ENCODE measurements at regions not wholly inside any gene's neighbourhood (a gene's known extent, or its start where the extent isn't known, plus 50 kb on each side); places are given as distances from the start of the nearest gene placed in this dataset.
"Not testable (repeated sequence)": the region's sequence is repeated elsewhere in the genome, so short reads cannot be mapped to it uniquely, and the experiment has no call there.

DNA sequence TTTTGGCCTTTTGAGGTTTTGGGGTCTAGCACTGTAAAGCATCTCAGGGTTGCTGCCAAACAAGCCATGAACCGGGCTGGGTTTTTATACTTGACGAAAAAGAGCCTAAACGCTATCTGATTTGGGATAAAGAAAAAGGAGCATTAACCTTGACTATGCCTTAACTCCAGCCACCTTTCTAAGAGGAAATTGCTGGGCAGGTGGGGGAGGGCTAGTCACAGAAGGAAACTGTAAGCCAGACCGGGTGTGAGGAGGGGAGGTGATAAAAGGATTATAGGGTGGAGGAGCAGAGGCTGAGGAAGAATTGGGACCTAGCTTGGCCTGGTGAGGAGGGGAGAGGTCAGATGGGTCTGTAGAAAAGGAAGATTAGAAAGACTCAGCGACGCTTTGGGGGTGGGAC is 335.2 kb upstream of the HTR1E start:
- not testable (repeated sequence) for DNase-seq

DNA sequence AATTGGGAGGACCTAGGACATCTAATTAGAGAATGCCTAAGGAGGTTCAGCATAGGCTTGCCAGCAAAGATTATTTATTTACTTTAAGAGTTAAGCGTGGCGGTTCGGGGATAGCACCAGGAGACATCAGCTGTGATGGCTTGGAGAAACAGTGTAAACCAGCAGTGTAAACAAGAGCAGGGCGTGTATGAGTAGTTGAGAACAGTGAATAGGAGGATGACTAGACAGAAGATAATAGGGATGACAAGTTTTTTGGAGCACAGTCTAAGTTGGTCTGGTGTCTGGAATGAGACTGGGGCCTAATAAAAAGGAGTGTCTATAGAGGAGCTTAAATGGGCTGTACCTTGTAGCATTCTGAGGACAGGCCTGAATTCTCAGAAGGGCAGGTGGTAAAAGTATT is 338.4 kb upstream of the HTR1E start:
- DNase-seq = not testable (repeated sequence)

DNA sequence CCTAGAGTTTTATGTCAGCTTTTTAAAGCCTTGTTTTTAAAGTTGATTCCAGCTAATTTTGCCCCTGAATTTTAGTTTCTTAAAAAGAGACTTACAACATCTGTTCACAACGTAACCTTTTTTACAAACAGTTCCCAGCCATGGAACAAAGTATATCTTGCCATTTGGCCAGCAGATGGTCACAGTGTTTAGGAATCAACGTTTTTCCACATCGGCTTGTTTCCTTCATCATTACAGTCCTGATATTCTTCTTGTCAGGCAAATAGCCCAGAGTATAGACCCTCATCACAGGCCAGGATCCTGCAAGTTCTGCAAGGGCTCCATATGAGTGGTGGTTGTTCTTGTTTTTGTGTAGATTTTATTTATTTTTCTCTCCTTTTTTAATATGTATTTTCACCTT is 341.7 kb upstream of the HTR1E start:
- no peak for DNase-seq

GRCh38 chr6:86586195-86586594 is 351.1 kb upstream of the HTR1E start:
- no peak for DNase-seq

- no peak for DNase-seq
These were observed 355.5 kb upstream of the HTR1E start for GRCh38 chr6:86581833-86582232.

- DNase-seq = no peak
These were observed 374.1 kb upstream of the HTR1E start for GRCh38 chr6:86563197-86563596.

- DNase-seq = no peak
These were observed 379.0 kb upstream of the HTR1E start for GRCh38 chr6:86558318-86558717.

- DNase-seq = no peak
These were observed 400.0 kb upstream of the HTR1E start for GRCh38 chr6:86537292-86537861.

- DNase-seq = no peak
These were observed 401.2 kb upstream of the HTR1E start for GRCh38 chr6:86536121-86536520.

DNA sequence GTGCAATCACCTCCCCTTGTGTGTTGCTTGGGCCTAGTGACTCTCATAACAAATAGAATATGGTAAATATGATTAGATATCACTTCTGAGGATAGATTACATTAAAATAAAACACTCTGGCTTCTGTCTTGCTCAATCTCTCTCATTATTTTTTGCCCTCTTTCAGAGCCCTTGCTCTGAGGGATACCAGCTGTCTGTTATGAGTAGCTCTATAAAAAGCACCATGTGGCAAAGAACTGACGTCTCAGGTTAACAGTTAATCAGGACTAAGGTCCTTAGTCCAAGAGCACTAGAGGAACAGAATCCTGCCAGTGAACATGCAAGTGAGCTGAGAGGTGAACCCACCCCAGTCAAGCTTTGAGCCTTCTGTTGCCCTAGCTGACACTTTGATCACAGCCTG is 402.2 kb upstream of the HTR1E start:
- DNase-seq = no peak

DNA sequence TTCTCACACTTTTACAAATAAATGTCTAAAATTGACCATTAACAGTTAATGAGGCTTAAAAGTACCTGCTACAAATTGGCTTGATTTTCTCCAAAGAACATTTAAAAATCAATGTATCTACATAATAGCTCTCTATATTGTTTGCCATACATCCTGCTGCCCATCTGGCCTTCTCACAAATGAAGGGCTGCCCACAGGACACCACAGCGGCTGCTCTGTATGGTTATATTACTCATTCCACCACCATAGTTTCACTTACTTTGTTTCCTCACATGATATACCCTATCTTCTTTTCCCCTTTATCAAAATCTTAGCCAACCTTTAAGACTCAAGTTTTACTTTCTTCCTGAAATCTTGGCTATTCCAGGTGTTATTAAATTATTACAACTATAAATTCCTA is 407.7 kb upstream of the HTR1E start:
- no peak for DNase-seq

DNA sequence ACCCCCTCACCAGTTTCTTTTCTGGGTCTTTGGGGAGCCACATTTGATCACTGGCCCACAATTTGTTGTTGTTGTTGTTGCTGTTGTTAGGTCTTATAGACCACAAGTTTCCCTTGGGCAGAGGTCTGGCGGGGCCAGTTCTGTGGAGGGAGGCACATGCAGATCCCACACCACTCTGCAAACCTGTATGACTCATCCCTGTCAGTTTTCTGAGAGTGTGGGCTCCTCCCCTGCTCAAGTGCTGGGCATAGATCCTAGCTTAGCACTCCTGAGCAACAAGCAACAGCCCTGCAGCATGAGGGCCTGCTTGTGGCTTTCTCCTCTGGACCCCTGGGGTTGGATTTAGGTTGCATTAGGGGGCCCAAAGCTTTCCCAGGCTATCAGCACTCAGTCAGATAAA is 411.1 kb upstream of the HTR1E start:
- no peak for DNase-seq

GRCh38 chr6:86516087-86516486 is 421.2 kb upstream of the HTR1E start:
- DNase-seq = no peak

- no peak for DNase-seq
These were observed 425.4 kb upstream of the HTR1E start for GRCh38 chr6:86511962-86512361.

- no peak for DNase-seq
These were observed 429.1 kb upstream of the HTR1E start for GRCh38 chr6:86508230-86508629.

- DNase-seq = no peak
These were observed 434.8 kb upstream of the HTR1E start for GRCh38 chr6:86502497-86502896.

GRCh38 chr6:86500035-86500434 is 437.3 kb upstream of the HTR1E start:
- DNase-seq = no peak

GRCh38 chr6:86489042-86489441 is 448.3 kb upstream of the HTR1E start:
- DNase-seq = not testable (repeated sequence)

DNA sequence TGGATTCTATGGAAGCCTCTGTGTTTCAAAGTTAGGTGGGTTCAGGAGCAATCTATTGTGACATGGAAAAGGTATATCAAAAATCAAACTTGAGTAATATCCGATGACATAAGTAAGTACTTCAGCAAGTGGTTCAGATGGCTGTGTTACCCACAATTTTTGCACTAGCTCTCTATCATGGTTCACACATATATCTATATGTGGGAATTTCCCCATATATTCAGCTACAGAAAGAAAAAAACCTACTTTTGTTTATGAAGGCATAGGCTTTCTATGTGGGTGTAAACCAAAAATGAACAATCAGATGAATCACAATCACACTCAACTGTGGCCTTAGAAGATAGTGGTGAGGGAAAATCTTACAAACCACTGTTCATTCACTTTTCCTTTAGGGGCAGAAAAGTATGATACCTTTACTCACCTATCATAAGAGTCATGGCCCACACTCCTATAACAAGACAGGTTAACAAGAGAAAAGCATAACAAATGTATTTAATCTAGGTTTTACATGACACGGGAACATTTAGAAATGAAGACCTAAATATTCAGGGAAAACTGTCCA is 449.6 kb upstream of the HTR1E start:
- DNase-seq = no peak

DNA sequence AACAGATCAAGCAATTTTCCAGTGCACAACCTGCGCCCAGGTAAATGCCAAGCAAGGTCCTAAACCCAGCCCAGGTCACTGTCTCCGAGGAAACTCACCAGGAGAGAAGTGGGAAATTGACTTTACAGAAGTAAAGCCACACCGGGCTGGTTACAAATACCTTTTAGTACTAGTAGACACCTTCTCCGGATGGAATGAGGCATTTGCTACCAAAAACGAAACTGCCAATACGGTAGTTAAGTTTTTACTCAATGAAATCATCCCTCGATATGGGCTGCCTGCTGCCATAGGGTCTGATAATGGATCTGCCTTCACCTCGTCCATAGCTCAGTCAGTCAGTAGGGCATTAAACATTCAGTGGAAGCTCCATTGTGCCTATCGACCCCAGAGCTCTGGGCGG is 459.0 kb upstream of the HTR1E start:
- DNase-seq = not testable (repeated sequence)

GRCh38 chr6:86477500-86478148 is 459.7 kb upstream of the HTR1E start:
- DNase-seq = no peak

DNA sequence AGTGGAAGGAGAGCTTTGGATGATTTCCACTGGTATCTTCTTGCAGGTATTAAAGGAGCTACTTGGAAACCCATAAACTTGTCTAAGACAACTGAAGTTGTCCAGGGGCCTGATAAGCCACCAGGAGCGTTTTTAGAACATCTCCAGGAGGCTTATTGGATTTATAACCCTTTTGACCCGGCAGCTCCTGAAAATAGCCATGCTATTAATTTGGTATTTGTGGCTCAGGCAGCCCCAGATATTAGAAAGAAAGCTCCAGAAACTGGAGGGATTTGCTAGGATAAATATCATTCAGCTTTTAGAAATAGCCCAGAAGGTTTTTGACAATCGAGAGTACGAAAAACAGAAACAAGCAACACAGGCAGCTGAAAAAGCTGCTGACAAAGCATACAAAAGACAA is 461.0 kb upstream of the HTR1E start:
- no peak for DNase-seq

DNA sequence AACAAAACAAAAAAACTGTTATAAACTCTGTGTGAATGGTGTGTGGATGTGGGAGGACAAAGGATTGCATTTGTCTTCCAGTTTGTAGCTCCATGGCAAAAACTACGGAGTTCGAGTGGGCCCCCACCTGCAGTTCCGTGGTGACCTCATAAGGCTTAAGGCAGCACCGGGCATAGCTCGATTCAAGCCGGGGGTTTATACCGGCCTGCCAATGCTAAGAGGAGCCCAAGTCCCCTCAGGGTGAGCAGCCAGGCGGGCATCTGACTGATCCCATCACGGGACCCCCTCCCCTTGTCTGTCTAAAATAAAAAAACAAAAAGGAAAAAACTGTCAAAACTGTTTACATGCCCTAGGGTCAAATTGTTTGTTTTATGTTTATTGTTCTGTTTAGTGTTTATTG is 463.2 kb upstream of the HTR1E start:
- no peak for DNase-seq

GRCh38 chr6:86471791-86472190 is 465.5 kb upstream of the HTR1E start:
- no peak for DNase-seq

DNA sequence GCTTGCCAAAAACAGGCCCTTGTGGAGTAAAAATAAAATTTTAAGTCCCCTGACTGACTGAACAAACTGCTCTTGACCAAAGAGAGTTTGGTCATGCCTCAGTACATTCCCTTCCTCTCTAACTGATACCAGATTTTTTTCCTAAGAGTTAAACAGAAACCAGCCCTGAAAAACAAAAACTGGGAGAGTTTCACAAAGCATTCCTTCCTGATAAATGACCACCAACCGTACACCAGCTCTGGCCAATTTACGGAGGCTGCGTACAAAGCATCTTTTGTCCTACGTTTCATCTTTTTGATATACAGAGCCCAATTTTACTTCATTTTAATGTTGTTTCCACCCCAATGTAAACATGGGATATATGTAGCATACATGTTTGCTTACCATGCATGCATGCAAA is 477.4 kb upstream of the HTR1E start:
- DNase-seq = no peak
